ENCODE measurements at regions not wholly inside any gene's neighbourhood (a gene's known extent, or its start where the extent isn't known, plus 50 kb on each side); places are given as distances from the start of the nearest gene placed in this dataset.

DNA sequence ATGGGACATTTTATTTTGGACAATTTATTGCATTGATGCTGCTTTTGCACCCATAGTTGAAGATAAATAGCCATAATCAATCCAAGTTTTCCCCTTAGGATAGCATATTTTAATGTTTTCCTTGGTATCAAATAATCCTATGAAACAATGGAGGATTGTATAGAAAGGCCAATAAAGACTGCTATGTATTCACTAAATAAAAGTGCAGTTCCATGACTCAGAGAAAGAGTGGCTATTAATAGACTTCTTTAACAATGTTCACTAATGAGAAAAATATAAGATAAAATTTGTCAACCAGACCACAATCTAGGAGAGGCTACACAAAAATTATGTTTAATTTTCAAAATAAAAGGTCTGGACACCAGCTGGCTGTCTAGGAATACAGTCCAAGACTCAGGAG, 560.9 kb upstream of the AGTR1 start:
- Histone ChIP-seq H3K27me3 (ENCODE audit: control insufficient read depth, low read length) (no peaks in the 10 kb centered on the region), H3K9me2 (replicated peaks; ENCODE audit: control insufficient read depth, low read length) (no peaks in the 10 kb centered on the region), H3K79me2 (ENCODE audit: control insufficient read depth, low read length) (no peaks in the 10 kb centered on the region), H3K4me2 (ENCODE audit: low read length) (no peak overlapping the region), H3K4me1 (ENCODE audit: control insufficient read depth, low read length) (no peaks in the 10 kb centered on the region), H4K20me1 (ENCODE audit: control insufficient read depth, insufficient read depth, low read depth, low read length) (no peaks in the 10 kb centered on the region), H3K9me3 (ENCODE audit: control insufficient read depth, insufficient read depth, low read length) (no peaks in the 10 kb centered on the region), H3F3A (ENCODE audit: control insufficient read depth, insufficient read depth) (no peaks in the 10 kb centered on the region), H3K27ac (ENCODE audit: low read depth, low read length) (no peak overlapping the region), H3K4me3 (ENCODE audit: low read length) (no peak overlapping the region), H3K36me3 (ENCODE audit: control insufficient read depth, low read length) (no peaks in the 10 kb centered on the region)
- no peak for TF ChIP-seq EZH2phosphoT487 (IDR thresholded peaks at IDR 0.05; ENCODE audit: borderline replicate concordance, low read length)
- TF ChIP-seq, protein P1, sequence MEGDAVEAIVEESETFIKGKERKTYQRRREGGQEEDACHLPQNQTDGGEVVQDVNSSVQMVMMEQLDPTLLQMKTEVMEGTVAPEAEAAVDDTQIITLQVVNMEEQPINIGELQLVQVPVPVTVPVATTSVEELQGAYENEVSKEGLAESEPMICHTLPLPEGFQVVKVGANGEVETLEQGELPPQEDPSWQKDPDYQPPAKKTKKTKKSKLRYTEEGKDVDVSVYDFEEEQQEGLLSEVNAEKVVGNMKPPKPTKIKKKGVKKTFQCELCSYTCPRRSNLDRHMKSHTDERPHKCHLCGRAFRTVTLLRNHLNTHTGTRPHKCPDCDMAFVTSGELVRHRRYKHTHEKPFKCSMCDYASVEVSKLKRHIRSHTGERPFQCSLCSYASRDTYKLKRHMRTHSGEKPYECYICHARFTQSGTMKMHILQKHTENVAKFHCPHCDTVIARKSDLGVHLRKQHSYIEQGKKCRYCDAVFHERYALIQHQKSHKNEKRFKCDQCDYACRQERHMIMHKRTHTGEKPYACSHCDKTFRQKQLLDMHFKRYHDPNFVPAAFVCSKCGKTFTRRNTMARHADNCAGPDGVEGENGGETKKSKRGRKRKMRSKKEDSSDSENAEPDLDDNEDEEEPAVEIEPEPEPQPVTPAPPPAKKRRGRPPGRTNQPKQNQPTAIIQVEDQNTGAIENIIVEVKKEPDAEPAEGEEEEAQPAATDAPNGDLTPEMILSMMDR (IDR thresholded peaks at IDR 0.05; ENCODE audit: low read depth, low read length, poor library complexity, severe bottlenecking) = no peak

DNA sequence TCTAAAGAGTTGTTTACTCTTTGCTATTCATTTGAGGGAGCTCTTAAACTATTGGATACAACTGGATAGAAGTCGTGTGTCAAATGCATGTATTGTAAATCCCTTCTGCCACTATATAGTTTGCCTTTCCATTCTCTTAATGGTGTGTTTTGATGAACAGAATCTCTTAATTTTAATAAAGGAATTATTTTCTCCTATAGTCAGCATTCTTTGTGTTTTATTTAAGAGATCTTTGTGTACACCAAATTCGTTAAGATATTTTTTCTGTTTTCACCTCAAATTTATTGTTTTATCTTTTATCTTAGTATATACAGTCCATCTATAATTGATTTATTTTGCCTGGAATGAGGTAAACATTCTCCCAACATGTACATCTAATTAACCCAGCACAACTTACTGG, 551.5 kb upstream of the AGTR1 start:
- H3K27me3 ChIP-seq (ENCODE audit: control insufficient read depth, low read length) = no peaks in the 10 kb centered on the region
- no peak overlapping the region for H3K4me3 ChIP-seq (ENCODE audit: low read length)
- no peaks in the 10 kb centered on the region for H3K9me2 ChIP-seq (replicated peaks; ENCODE audit: control insufficient read depth, low read length)
- no peak overlapping the region for H3K27ac ChIP-seq (ENCODE audit: low read depth, low read length)
- no peaks in the 10 kb centered on the region for H3K79me2 ChIP-seq (ENCODE audit: control insufficient read depth, low read length)
- no peaks in the 10 kb centered on the region for H3K36me3 ChIP-seq (ENCODE audit: control insufficient read depth, low read length)
- H4K20me1 ChIP-seq (ENCODE audit: control insufficient read depth, insufficient read depth, low read depth, low read length) = no peaks in the 10 kb centered on the region
- H3F3A ChIP-seq (ENCODE audit: control insufficient read depth, insufficient read depth) = no peaks in the 10 kb centered on the region
- no peaks in the 10 kb centered on the region for H3K9me3 ChIP-seq (ENCODE audit: control insufficient read depth, insufficient read depth, low read length)
- TF ChIP-seq, protein P1 (IDR thresholded peaks at IDR 0.05; ENCODE audit: low read depth, low read length, poor library complexity, severe bottlenecking) = no peak
- TF ChIP-seq EZH2phosphoT487 (IDR thresholded peaks at IDR 0.05; ENCODE audit: borderline replicate concordance, low read length) = no peak
- no peak overlapping the region for H3K4me2 ChIP-seq (ENCODE audit: low read length)
- H3K4me1 ChIP-seq (ENCODE audit: control insufficient read depth, low read length) = no peaks in the 10 kb centered on the region

DNA sequence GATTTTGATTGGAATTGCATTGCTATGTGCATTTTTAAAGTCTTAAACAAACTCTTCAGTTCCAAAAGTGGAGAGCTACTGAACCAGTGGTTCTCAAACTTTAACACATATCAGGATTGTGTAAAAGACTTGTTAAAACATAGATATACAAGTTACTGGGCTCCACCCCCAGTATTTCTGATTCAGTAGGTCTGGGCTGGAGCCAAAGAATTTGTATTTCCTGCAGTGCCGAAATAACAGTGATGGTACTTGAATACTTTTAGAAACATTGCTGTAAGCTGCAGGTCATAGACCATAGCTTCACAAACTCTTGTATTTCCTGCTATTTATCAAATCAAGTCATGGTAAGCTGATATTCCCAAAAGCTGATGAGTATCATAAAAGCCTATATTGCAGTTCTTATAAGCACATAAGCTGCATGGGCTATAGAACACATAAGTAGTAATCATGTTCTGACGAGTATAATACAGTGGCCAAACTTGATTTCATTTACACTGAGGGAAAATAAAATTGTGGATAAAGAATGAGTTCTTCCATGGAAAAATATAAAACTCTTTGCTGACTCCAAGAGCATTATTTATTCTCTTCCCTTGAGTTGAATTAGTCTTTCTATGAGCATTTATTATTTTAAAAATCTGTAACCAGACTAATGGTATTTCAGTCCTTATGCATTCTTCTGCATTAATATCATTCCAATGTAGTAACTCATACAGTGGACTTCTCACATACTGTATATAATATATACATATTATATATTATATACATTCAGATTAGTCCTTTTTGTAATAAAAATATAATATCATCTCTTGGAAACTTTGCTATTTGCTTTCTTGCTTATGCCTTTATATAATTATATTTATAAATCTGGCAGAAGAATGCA, 550.5 kb upstream of the AGTR1 start:
- H3F3A ChIP-seq (ENCODE audit: control insufficient read depth, insufficient read depth) = no peaks in the 10 kb centered on the region
- no peaks in the 10 kb centered on the region for H4K20me1 ChIP-seq (ENCODE audit: control insufficient read depth, insufficient read depth, low read depth, low read length)
- no peaks in the 10 kb centered on the region for H3K9me2 ChIP-seq (replicated peaks; ENCODE audit: control insufficient read depth, low read length)
- no peak overlapping the region for H3K4me3 ChIP-seq (ENCODE audit: low read length)
- H3K27me3 ChIP-seq (ENCODE audit: control insufficient read depth, low read length) = no peaks in the 10 kb centered on the region
- no peak overlapping the region for H3K27ac ChIP-seq (ENCODE audit: low read depth, low read length)
- H3K4me2 ChIP-seq (ENCODE audit: low read length) = no peak overlapping the region
- no peaks in the 10 kb centered on the region for H3K36me3 ChIP-seq (ENCODE audit: control insufficient read depth, low read length)
- TF ChIP-seq, protein P1 (IDR thresholded peaks at IDR 0.05; ENCODE audit: low read depth, low read length, poor library complexity, severe bottlenecking) = no peak
- TF ChIP-seq EZH2phosphoT487 (IDR thresholded peaks at IDR 0.05; ENCODE audit: borderline replicate concordance, low read length) = no peak
- no peaks in the 10 kb centered on the region for H3K4me1 ChIP-seq (ENCODE audit: control insufficient read depth, low read length)
- no peaks in the 10 kb centered on the region for H3K9me3 ChIP-seq (ENCODE audit: control insufficient read depth, insufficient read depth, low read length)
- H3K79me2 ChIP-seq (ENCODE audit: control insufficient read depth, low read length) = no peaks in the 10 kb centered on the region
